SK-N-SH (cell line): ENCODE measurements at regions not wholly inside any gene's neighbourhood (a gene's known extent, or its start where the extent isn't known, plus 50 kb on each side); places are given as distances from the start of the nearest gene placed in this dataset.

ENCODE experiments used
- EP300 ChIP-seq, 2 experiments: IDR thresholded peaks; 2 replicates each; pipeline versions ENCODE4 v1.4.0 to v1.6.1; 2012; ENCODE audit warnings: borderline replicate concordance in 1 of 2, low read depth in 1 of 2, low read length in 1 of 2
- POLR2AphosphoS5 ChIP-seq: IDR thresholded peaks from 2 replicates; pipeline ENCODE4 v1.6.1; 2012; ENCODE audit warnings: low read depth, low read length
- SMC3 ChIP-seq: IDR thresholded peaks from 2 replicates; pipeline ENCODE4 v1.6.1; 2012; ENCODE audit warnings: low read depth, low read length, improper control_type of control experiment
- TCF12 ChIP-seq: IDR thresholded peaks from 2 replicates; pipeline ENCODE4 v1.4.0; 2012
- YY1 ChIP-seq: IDR thresholded peaks from 2 replicates; pipeline ENCODE4 v1.4.0; 2012; ENCODE audit warnings: low read depth, mild to moderate bottlenecking
- ZBTB33 ChIP-seq: IDR thresholded peaks from 2 replicates; pipeline ENCODE4 v1.4.0; 2012; ENCODE audit warnings: low read depth, borderline replicate concordance
- TF ChIP-seq, protein P1 (sequence below): fragments of 200-600 bp; sonication (generic); IDR thresholded peaks from 2 replicates; pipeline ENCODE4 v1.6.1; 2017; ENCODE audit warnings: antibody characterized with exemption, mild to moderate bottlenecking, moderate library complexity
- TF ChIP-seq, protein P2 (sequence below): IDR thresholded peaks from 2 replicates; pipeline ENCODE4; 2012
- TF ChIP-seq, protein P3 (sequence below): fragments of 150-350 bp; IDR thresholded peaks from 2 replicates; pipeline ENCODE4 v1.6.1; 2017; ENCODE audit warnings: antibody characterized with exemption, low read length, low read depth, borderline replicate concordance

DNA sequence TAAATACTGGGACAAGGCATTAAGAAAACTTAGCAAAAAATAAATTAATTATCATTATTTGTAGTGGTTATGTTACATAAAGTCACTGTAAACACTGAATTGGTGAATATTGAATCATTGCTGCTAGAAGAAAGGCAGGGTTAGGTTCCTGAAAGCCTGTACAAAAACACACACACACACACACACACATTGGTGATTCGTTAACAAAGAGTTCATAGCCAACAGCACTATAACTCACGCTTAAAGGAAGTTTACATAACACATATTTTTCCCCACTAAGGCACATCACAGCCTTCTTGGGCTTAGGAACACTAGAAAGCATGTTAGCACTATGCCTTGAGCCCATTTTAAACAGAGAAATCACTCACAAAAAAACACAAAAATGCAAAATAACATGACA, 690.0 kb upstream of the PIK3C3 start:
- TF ChIP-seq POLR2AphosphoS5 (no peak), TCF12 (no peak), ZBTB33 (no peak), SMC3 (no peak), EP300 (IDR thresholded peaks at IDR 0.05; ENCODE audit: borderline replicate concordance in 1 of 2, low read depth in 1 of 2, low read length in 1 of 2) (no peak), YY1 (no peak)
- TF ChIP-seq, protein P1, sequence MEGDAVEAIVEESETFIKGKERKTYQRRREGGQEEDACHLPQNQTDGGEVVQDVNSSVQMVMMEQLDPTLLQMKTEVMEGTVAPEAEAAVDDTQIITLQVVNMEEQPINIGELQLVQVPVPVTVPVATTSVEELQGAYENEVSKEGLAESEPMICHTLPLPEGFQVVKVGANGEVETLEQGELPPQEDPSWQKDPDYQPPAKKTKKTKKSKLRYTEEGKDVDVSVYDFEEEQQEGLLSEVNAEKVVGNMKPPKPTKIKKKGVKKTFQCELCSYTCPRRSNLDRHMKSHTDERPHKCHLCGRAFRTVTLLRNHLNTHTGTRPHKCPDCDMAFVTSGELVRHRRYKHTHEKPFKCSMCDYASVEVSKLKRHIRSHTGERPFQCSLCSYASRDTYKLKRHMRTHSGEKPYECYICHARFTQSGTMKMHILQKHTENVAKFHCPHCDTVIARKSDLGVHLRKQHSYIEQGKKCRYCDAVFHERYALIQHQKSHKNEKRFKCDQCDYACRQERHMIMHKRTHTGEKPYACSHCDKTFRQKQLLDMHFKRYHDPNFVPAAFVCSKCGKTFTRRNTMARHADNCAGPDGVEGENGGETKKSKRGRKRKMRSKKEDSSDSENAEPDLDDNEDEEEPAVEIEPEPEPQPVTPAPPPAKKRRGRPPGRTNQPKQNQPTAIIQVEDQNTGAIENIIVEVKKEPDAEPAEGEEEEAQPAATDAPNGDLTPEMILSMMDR = no peak
- TF ChIP-seq, protein P2, sequence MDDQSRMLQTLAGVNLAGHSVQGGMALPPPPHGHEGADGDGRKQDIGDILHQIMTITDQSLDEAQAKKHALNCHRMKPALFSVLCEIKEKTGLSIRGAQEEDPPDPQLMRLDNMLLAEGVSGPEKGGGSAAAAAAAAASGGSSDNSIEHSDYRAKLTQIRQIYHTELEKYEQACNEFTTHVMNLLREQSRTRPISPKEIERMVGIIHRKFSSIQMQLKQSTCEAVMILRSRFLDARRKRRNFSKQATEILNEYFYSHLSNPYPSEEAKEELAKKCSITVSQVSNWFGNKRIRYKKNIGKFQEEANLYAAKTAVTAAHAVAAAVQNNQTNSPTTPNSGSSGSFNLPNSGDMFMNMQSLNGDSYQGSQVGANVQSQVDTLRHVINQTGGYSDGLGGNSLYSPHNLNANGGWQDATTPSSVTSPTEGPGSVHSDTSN = no peak
- TF ChIP-seq, protein P3, sequence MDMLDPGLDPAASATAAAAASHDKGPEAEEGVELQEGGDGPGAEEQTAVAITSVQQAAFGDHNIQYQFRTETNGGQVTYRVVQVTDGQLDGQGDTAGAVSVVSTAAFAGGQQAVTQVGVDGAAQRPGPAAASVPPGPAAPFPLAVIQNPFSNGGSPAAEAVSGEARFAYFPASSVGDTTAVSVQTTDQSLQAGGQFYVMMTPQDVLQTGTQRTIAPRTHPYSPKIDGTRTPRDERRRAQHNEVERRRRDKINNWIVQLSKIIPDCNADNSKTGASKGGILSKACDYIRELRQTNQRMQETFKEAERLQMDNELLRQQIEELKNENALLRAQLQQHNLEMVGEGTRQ = no peak
